SK-N-SH (cell line): ENCODE measurements at regions not wholly inside any gene's neighbourhood (a gene's known extent, or its start where the extent isn't known, plus 50 kb on each side); places are given as distances from the start of the nearest gene placed in this dataset.

Experiments used
- CTCF ChIA-PET: fragments of 300-600, 350-600 bp; formaldehyde crosslinking; extraction: SDS; loops from one replicate; lab custom pipeline; 2021; lab: Yijun Ruan, JAX
- POLR2A ChIA-PET: fragments of 350-600 bp; sonication (Branson Sonifier 250); formaldehyde crosslinking; extraction: SDS; loops from one replicate; lab custom pipeline; 2020; ENCODE audit warnings: antibody characterized with exemption, inconsistent platforms; lab: Yijun Ruan, JAX
- DNase-seq: peaks from one replicate; pipeline ENCODE4 v3.0.0; 2012
- H2AFZ ChIP-seq: fragments of 200-600 bp; sonication (generic); 2 replicates; pipeline ENCODE4 v1.8.1; 2016; ENCODE audit warnings: antibody characterized with exemption, mild to moderate bottlenecking, low read depth
- H3F3A ChIP-seq: fragments of 200-600 bp; sonication (generic); replicated peaks from 2 replicates; pipeline ENCODE3; 2016; ENCODE audit warnings: antibody characterized with exemption, mild to moderate bottlenecking; ENCODE audit not compliant: insufficient read depth
- H3K27ac ChIP-seq, 2 experiments: fragments of 200-500 bp in 1 of 2; fragments of 200-600 bp in 1 of 2; sonication (Bioruptor generic) in 1 of 2; sonication (generic), shearing (Covaris generic) in 1 of 2; 2 replicates each; pipeline versions ENCODE4 v1.5.1 to v1.6.1; 2014 to 2016; ENCODE audit warnings: low read depth in 2 of 2, inconsistent platforms in 1 of 2, low read length in 1 of 2, mild to moderate bottlenecking in 1 of 2, mixed read lengths in 1 of 2
- H3K27me3 ChIP-seq: fragments of 200-600 bp; sonication (generic), shearing (Covaris generic); 2 replicates; pipeline ENCODE4 v1.6.1; 2016; ENCODE audit warnings: mixed run types; ENCODE audit not compliant: insufficient read depth
- H3K36me3 ChIP-seq, 2 experiments: fragments of 200-500 bp in 1 of 2; fragments of 200-600 bp in 1 of 2; sonication (Bioruptor generic) in 1 of 2; sonication (generic) in 1 of 2; replicated peaks in 1 of 2; 2 replicates each; pipeline versions ENCODE3 to v1.5.1; 2014 to 2016; ENCODE audit warnings: low read length in 1 of 2, mild to moderate bottlenecking in 1 of 2; ENCODE audit not compliant: insufficient read depth in 2 of 2, control insufficient read depth in 1 of 2
- H3K4me1 ChIP-seq, 2 experiments: fragments of 200-500 bp in 1 of 2; fragments of 200-600 bp in 1 of 2; sonication (Bioruptor generic) in 1 of 2; sonication (generic), shearing (Covaris generic) in 1 of 2; 2 replicates each; pipeline versions ENCODE4 v1.5.1 to v1.6.1; 2014 to 2016; ENCODE audit warnings: low read depth in 1 of 2, low read length in 1 of 2, mixed run types in 1 of 2; ENCODE audit not compliant: insufficient read depth in 2 of 2, control insufficient read depth in 1 of 2
- H3K4me2 ChIP-seq: fragments of 200-600 bp; sonication (generic), shearing (Covaris generic); 2 replicates; pipeline ENCODE4 v1.6.1; 2017; ENCODE audit warnings: mixed run types
- H3K4me3 ChIP-seq, 2 experiments: fragments of 200-500 bp in 1 of 2; fragments of 200-600 bp in 1 of 2; sonication (Bioruptor generic) in 1 of 2; sonication (generic), shearing (Covaris generic) in 1 of 2; 2 replicates each; pipeline versions ENCODE4 v1.5.1 to v1.8.1; 2014 to 2016; ENCODE audit warnings: low read depth in 2 of 2, inconsistent platforms in 1 of 2, low read length in 1 of 2, mild to moderate bottlenecking in 1 of 2, mixed read lengths in 1 of 2, moderate library complexity in 1 of 2
- H3K79me2 ChIP-seq: fragments of 200-600 bp; sonication (generic); 2 replicates; pipeline ENCODE4 v1.8.1; 2017; ENCODE audit warnings: mild to moderate bottlenecking; ENCODE audit not compliant: insufficient read depth
- H3K9ac ChIP-seq: fragments of 200-600 bp; sonication (generic); 2 replicates; pipeline ENCODE4 v1.6.1; 2017; ENCODE audit warnings: mixed run types
- H3K9me2 ChIP-seq: fragments of 200-600 bp; sonication (generic); 2 replicates; pipeline ENCODE4 v1.6.1; 2017; ENCODE audit warnings: mixed run types
- H3K9me3 ChIP-seq: fragments of 200-600 bp; sonication (generic); 2 replicates; pipeline ENCODE4 v1.6.1; 2017; ENCODE audit warnings: mixed run types, mild to moderate bottlenecking, moderate library complexity
- H4K20me1 ChIP-seq: fragments of 200-600 bp; sonication (generic); 2 replicates; pipeline ENCODE4 v1.6.1; 2017; ENCODE audit warnings: mild to moderate bottlenecking, mixed run types; ENCODE audit not compliant: insufficient read depth
- CTCF ChIP-seq: fragments of 200-600 bp; sonication (generic); IDR thresholded peaks from 2 replicates; pipeline ENCODE4 v1.6.1; 2017; ENCODE audit warnings: antibody characterized with exemption, mild to moderate bottlenecking, moderate library complexity
- EP300 ChIP-seq, 2 experiments: IDR thresholded peaks; 2 replicates each; pipeline versions ENCODE4 v1.4.0 to v1.6.1; 2012; ENCODE audit warnings: borderline replicate concordance in 1 of 2, low read depth in 1 of 2, low read length in 1 of 2
- FOXJ3 ChIP-seq: sonication (generic); formaldehyde crosslinking; IDR thresholded peaks from 2 replicates; pipeline ENCODE4 v1.5.1; 2020; ENCODE audit warnings: mild to moderate bottlenecking, missing genetic modification reagents
- FOXM1 ChIP-seq: IDR thresholded peaks from 2 replicates; pipeline ENCODE4 v1.4.0; 2012; ENCODE audit warnings: low read depth, mild to moderate bottlenecking
- GABPA ChIP-seq: IDR thresholded peaks from 2 replicates; pipeline ENCODE4 v1.4.0; 2012; ENCODE audit warnings: low read depth, mild to moderate bottlenecking
- GATA2 ChIP-seq: sonication (generic); formaldehyde crosslinking; IDR thresholded peaks from 2 replicates; pipeline ENCODE4 v1.5.0; 2020; ENCODE audit warnings: mild to moderate bottlenecking, missing genetic modification reagents
- JUND ChIP-seq: IDR thresholded peaks from 2 replicates; pipeline ENCODE4 v1.4.0; 2012
- MXI1 ChIP-seq: IDR thresholded peaks from 2 replicates; pipeline ENCODE4 v1.6.1; 2012; ENCODE audit warnings: mild to moderate bottlenecking, low read depth, low read length, improper control_type of control experiment
- NFIC ChIP-seq: IDR thresholded peaks from 2 replicates; pipeline ENCODE4 v1.4.0; 2012; ENCODE audit warnings: borderline replicate concordance
- NRF1 ChIP-seq: IDR thresholded peaks from 2 replicates; pipeline ENCODE4 v1.6.1; 2012; ENCODE audit warnings: low read depth, mild to moderate bottlenecking, low read length
- PBX3 ChIP-seq: IDR thresholded peaks from 2 replicates; pipeline ENCODE4; 2012
- POLR2AphosphoS5 ChIP-seq: IDR thresholded peaks from 2 replicates; pipeline ENCODE4 v1.6.1; 2012; ENCODE audit warnings: low read depth, low read length
- RAD21 ChIP-seq: IDR thresholded peaks from 2 replicates; pipeline ENCODE4 v1.6.1; 2012; ENCODE audit warnings: mild to moderate bottlenecking, low read length
- RFX5 ChIP-seq: IDR thresholded peaks from 2 replicates; pipeline ENCODE4 v1.6.1; 2012; ENCODE audit warnings: mild to moderate bottlenecking, improper control_type of control experiment, low read length
- SIN3A ChIP-seq: IDR thresholded peaks from 2 replicates; pipeline ENCODE4 v1.6.1; 2012; ENCODE audit warnings: low read depth, mild to moderate bottlenecking, low read length, moderate library complexity, borderline replicate concordance
- YY1 ChIP-seq: IDR thresholded peaks from 2 replicates; pipeline ENCODE4 v1.4.0; 2012; ENCODE audit warnings: low read depth, mild to moderate bottlenecking
- TF ChIP-seq, protein P1 (sequence below): IDR thresholded peaks from 2 replicates; pipeline ENCODE4 v1.4.0; 2012; ENCODE audit warnings: low read depth, borderline replicate concordance
- TF ChIP-seq, protein P2 (sequence below): IDR thresholded peaks from 2 replicates; pipeline ENCODE4 v1.6.1; 2012; ENCODE audit warnings: mild to moderate bottlenecking, low read depth, low read length, moderate library complexity
- TF ChIP-seq, protein P3 (sequence below): IDR thresholded peaks from 2 replicates; pipeline ENCODE4 v1.4.0; 2012; ENCODE audit warnings: low read depth, borderline replicate concordance

DNA sequence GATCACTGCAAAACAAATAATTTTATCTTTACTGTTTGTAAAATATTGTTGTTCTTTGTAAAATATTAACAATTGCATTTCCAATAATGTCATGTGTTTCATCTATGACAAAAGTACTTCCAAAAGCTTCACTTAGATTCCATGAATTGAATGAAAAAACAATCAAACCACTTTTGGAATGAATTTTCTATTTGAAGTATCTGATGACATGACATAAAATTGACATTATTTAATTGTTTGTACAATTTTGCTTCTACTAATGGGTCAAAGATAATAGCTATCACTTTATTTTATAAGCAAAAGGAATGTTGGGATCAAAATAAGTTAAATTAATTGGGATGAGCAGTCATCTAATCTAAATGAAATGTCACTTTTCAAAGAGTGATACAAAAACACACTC lies 684.3 kb downstream of the NR2F1-AS1 start:
- Histone ChIP-seq H3K9ac (no peak overlapping the region), H3K27ac (no peak overlapping the region), H4K20me1 (no peaks in the 10 kb centered on the region), H3K4me3 (no peak overlapping the region), H3K4me2 (no peak overlapping the region), H3K4me1 (no peaks in the 10 kb centered on the region), H3K9me3 (no peaks in the 10 kb centered on the region), H3K27me3 (no peaks in the 10 kb centered on the region), H3K9me2 (no peaks in the 10 kb centered on the region), H3K36me3 (no peaks in the 10 kb centered on the region), H3K79me2 (no peaks in the 10 kb centered on the region), H3F3A (no peaks in the 10 kb centered on the region), H2AFZ (no peak overlapping the region; the same call in 1 of the 2 replicates)
- CTCF ChIA-PET: no interaction called here
- no peak for TF ChIP-seq JUND
- TF ChIP-seq EP300 (IDR thresholded peaks at IDR 0.05; ENCODE audit: borderline replicate concordance in 1 of 2, low read depth in 1 of 2, low read length in 1 of 2): no peak
- no peak for TF ChIP-seq SIN3A
- TF ChIP-seq, protein P1, sequence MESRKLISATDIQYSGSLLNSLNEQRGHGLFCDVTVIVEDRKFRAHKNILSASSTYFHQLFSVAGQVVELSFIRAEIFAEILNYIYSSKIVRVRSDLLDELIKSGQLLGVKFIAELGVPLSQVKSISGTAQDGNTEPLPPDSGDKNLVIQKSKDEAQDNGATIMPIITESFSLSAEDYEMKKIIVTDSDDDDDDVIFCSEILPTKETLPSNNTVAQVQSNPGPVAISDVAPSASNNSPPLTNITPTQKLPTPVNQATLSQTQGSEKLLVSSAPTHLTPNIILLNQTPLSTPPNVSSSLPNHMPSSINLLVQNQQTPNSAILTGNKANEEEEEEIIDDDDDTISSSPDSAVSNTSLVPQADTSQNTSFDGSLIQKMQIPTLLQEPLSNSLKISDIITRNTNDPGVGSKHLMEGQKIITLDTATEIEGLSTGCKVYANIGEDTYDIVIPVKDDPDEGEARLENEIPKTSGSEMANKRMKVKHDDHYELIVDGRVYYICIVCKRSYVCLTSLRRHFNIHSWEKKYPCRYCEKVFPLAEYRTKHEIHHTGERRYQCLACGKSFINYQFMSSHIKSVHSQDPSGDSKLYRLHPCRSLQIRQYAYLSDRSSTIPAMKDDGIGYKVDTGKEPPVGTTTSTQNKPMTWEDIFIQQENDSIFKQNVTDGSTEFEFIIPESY: no peak
- no peak for TF ChIP-seq MXI1
- TF ChIP-seq GATA2 (CRISPR knock-in tag): no peak
- TF ChIP-seq, protein P2, sequence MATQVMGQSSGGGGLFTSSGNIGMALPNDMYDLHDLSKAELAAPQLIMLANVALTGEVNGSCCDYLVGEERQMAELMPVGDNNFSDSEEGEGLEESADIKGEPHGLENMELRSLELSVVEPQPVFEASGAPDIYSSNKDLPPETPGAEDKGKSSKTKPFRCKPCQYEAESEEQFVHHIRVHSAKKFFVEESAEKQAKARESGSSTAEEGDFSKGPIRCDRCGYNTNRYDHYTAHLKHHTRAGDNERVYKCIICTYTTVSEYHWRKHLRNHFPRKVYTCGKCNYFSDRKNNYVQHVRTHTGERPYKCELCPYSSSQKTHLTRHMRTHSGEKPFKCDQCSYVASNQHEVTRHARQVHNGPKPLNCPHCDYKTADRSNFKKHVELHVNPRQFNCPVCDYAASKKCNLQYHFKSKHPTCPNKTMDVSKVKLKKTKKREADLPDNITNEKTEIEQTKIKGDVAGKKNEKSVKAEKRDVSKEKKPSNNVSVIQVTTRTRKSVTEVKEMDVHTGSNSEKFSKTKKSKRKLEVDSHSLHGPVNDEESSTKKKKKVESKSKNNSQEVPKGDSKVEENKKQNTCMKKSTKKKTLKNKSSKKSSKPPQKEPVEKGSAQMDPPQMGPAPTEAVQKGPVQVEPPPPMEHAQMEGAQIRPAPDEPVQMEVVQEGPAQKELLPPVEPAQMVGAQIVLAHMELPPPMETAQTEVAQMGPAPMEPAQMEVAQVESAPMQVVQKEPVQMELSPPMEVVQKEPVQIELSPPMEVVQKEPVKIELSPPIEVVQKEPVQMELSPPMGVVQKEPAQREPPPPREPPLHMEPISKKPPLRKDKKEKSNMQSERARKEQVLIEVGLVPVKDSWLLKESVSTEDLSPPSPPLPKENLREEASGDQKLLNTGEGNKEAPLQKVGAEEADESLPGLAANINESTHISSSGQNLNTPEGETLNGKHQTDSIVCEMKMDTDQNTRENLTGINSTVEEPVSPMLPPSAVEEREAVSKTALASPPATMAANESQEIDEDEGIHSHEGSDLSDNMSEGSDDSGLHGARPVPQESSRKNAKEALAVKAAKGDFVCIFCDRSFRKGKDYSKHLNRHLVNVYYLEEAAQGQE: no peak
- no peak for TF ChIP-seq RAD21
- TF ChIP-seq NRF1: no peak
- no peak for TF ChIP-seq GABPA
- TF ChIP-seq NFIC: no peak
- no peak for TF ChIP-seq FOXJ3
- TF ChIP-seq RFX5: no peak
- TF ChIP-seq YY1: no peak
- no peak for TF ChIP-seq FOXM1
- TF ChIP-seq, protein P3, sequence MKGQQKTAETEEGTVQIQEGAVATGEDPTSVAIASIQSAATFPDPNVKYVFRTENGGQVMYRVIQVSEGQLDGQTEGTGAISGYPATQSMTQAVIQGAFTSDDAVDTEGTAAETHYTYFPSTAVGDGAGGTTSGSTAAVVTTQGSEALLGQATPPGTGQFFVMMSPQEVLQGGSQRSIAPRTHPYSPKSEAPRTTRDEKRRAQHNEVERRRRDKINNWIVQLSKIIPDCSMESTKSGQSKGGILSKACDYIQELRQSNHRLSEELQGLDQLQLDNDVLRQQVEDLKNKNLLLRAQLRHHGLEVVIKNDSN: no peak
- no peak for TF ChIP-seq CTCF
- no peak for TF ChIP-seq PBX3
- TF ChIP-seq POLR2AphosphoS5: no peak
- DNase-seq: no peak
- POLR2A ChIA-PET: no interaction called here
